Activated CD4-positive, alpha-beta T cell treated with anti-CD3 and anti-CD28 coated beads, Interleukin-2, amount 50 U/mL, for 1 hour (primary cell): ENCODE measurements at regions not wholly inside any gene's neighbourhood (a gene's known extent, or its start where the extent isn't known, plus 50 kb on each side); places are given as distances from the start of the nearest gene placed in this dataset.
"Not testable (repeated sequence)": the region's sequence is repeated elsewhere in the genome, so short reads cannot be mapped to it uniquely, and the experiment has no call there.

ENCODE experiments used
- DNase-seq: peaks from one replicate; pipeline ENCODE4 v3.0.0-alpha.2; 2020

- no peak for DNase-seq
Measured at GRCh38 chr6:47407300-47408281, 70.0 kb upstream of the CD2AP start.

GRCh38 chr6:47413752-47414422, 63.7 kb upstream of the CD2AP start:
- DNase-seq: peak; percentile 22

DNA sequence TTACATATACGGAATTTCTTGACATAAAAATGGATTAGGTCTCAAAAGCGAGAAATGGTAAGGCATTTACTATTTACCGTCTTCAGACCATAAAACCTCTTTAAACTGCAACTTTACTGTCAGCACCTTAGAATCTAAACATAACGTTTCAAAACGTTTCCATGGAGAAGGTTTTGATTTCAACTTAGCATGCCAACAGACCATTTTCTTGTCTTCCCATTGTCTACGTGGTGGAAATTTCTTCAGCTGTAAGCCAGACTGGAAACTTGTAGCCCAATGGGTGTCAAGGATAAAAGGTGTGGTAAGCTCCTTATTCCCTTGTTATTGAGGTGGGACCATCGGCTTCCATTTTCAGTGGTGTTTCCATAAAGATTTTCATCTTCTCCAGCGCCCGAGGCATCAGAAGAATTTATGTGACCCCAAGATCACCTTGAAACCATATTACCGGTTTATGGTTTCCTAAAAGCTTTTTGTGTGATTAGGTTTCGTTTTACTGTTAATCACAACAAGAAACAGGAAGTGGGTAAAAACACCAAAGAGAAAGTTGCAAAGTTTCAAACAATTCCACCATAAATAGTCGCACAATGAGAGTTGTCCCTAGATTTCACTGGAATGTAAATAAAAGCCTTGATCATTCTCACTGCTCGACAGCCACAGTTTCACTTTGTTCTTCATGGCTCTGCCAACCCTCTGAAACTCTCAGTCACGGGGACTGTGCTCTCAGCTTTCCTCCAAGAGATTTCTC, 63.0 kb upstream of the CD2AP start:
- DNase-seq: no peak

GRCh38 chr6:47416396-47417345, 60.9 kb upstream of the CD2AP start:
- no peak for DNase-seq

- DNase-seq: no peak
Measured at GRCh38 chr6:47419621-47420020, 58.0 kb upstream of the CD2AP start.

DNA sequence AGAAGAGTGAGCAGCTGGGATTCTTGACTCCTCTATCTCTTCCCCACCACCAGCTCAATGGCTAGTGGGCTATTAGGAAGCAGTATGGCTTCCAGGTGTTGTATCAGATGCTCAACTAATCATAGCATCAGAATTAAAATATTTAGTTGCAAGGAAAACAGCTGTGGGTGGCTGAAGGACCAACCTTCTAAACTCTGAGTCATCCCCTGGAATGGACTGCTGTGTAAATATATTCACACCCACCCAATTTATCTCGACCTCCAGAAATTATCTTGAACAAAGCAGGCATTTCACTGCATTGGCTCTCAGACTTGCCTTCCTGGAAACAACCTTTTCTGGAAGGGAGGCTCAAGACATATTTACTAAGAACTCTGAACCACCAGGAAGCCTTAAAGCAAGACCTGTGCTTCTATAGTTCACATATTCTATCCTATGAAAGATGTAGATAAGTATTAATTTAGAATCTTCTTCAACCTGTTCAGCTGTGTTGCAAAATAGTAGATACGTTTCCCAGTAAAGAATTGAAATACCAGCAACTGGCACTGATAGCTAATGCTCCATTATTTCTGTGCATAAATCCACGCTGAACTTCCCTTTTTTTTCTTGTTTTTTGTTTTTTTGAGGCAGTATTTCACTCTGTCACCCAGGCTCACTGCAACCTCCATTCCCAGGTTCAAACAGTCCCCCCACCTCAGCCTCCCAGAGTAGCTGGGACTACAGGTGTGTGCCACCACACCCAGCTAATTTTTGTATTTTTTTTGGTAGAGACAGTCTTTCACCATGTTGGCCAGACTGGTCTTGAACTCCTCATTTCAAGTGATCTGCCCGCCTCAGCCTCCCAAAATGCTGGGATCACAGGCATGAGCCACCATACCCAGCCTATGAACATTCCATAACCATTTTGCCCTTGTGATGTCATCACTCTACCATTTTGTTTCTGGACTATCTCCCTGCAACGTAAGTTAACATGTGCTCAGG, 56.9 kb upstream of the CD2AP start:
- no peak for DNase-seq

DNA sequence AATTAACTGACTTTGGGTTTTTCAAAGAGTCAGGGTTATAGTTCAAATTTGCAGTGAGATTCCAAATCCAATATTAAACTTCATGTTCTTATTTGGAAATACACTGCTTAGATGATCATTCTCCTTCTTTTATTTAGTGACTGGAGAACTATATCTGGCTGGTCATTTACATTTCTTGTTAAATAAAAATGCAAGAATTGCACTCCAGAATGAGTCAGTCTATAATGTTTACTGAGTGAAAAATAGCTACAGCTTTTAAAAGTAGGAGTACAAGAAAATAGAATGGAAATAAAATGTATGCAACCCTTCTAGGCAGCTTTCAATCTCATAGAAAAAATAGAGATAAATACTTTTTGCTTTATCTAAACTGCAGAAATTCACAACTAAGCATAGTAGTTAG, 54.5 kb upstream of the CD2AP start:
- DNase-seq: no peak

DNA sequence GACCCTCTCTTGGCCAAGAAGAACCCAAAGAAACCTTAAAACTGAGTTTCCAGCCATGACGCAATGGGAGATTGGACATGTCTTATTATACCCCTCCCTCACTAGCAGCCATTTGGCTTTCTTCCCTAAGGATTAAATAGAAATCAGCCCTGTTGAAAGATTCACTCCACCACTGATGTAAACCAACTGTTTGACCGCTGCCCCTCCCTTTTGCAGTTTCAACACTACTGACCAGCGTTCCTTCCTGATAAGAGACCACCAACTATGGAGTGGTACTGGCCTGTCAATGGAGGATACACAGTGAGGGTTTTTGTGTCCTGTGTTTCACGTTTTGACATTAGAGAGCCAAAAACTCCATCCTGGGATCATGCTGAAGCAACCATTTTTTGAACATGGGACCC, 53.2 kb upstream of the CD2AP start:
- no peak for DNase-seq

GRCh38 chr6:47425724-47426123, 51.9 kb upstream of the CD2AP start:
- not testable (repeated sequence) for DNase-seq

DNA sequence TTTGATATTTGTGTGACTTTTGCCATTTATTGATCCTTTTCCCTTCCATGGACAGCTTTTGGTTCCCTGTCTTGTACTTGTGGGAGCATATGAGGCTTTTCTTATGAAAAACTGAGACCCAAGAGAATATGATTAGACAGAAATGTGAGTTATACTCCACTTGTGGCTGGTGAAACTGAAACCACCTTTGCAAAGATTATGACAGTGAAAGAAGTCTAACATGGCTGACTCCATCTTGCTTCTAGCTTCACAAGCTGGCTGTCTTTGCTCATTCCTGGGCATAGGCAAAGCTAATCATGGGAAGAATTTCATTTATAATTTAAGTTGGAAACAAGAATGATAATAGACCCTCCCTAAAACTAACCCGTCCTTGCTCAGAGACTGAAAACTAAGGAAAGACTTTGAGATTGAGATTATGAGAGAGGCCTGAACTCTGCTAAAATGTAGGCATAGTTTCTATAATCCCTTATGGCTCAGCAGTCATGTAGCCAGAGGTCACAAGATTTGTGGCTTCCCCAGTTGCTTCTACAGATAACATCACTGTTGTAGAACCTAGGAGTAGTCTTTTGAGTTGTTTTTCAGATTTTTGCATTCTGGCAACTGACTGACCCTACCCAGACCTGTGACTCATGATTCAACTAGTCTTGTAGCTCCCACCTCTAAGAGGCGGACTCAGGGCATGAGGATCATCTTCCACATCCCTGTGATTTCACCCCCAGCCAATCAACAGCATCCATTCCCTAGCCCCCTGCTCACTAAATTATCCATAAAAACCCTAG, 50.9 kb upstream of the CD2AP start:
- DNase-seq: no peak

DNA sequence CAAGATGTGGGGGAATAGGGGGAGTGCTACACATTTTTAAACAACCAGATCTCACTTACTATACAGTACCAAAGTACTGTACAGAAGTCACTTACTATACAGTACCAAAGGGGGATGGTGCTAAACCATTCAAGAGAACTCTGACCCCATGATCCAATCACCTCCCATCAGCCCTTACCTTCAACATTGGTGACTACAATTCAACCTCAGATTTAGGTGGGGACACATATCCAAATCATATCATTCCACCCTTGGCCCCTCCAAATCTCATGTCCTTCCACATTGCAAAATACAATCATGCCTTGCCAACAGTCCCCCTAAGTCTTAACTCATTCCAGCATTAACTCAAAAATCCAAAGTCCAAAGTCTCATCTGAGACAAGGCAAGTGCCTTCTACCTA, 49.9 kb upstream of the CD2AP start:
- DNase-seq: no peak
